ENCODE measurements at regions not wholly inside any gene's neighbourhood (a gene's known extent, or its start where the extent isn't known, plus 50 kb on each side); places are given as distances from the start of the nearest gene placed in this dataset.

- H3K4me3 ChIP-seq (ENCODE audit: low read length): no peak overlapping the region
- TF ChIP-seq CTCF (IDR thresholded peaks at IDR 0.05; ENCODE audit: insufficient read depth, low read depth, low read length, missing control alignments): no peak
- DNase-seq (ENCODE audit: low read depth): no peak
Measured at GRCh38 chr18:28778706-28779105, 601.8 kb upstream of the CDH2 start.

DNA sequence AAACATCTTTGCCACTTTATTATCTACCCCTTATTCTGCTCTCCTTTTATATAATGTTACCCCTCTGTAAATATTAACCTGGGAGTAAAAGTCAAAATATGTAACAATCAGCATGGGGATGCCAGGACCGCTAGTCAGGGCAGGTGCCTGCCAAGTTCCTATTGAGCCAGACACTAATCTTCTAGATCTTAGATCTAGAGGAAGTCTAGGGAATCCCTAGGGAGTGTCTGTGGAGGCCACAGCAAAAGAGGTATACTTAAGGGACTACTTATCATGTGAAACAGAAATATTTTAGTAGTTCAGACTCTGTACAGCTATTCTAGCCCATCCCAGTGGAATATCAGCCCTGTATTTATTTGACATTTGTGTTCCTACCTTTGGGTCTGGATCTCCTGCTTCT is 600.8 kb upstream of the CDH2 start:
- DNase-seq (ENCODE audit: low read depth): no peak
- no peak for TF ChIP-seq CTCF (IDR thresholded peaks at IDR 0.05; ENCODE audit: insufficient read depth, low read depth, low read length, missing control alignments)
- H3K4me3 ChIP-seq (ENCODE audit: low read length): no peak overlapping the region

DNA sequence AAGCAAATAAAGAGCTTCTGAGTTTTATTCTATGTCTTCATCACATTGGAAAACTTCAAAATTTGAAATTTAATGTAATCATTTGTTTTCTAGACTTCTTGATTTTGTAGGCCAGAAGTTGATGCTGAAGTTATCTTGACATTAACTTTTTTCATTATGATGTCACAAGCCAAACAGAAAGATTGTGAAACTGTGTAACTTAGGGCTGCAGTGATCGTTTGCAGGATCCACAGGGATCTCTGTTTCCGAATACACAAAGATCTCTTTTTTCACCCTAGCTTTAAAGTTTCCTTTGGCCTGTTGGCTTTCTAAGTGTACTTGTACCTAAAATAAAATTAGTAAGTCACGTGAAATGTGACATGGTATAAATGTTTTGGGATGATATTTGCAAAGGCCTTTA is 594.9 kb upstream of the CDH2 start:
- DNase-seq (ENCODE audit: low read depth): no peak
- no peak overlapping the region for H3K4me3 ChIP-seq (ENCODE audit: low read length)
- TF ChIP-seq CTCF (IDR thresholded peaks at IDR 0.05; ENCODE audit: insufficient read depth, low read depth, low read length, missing control alignments): no peak

DNA sequence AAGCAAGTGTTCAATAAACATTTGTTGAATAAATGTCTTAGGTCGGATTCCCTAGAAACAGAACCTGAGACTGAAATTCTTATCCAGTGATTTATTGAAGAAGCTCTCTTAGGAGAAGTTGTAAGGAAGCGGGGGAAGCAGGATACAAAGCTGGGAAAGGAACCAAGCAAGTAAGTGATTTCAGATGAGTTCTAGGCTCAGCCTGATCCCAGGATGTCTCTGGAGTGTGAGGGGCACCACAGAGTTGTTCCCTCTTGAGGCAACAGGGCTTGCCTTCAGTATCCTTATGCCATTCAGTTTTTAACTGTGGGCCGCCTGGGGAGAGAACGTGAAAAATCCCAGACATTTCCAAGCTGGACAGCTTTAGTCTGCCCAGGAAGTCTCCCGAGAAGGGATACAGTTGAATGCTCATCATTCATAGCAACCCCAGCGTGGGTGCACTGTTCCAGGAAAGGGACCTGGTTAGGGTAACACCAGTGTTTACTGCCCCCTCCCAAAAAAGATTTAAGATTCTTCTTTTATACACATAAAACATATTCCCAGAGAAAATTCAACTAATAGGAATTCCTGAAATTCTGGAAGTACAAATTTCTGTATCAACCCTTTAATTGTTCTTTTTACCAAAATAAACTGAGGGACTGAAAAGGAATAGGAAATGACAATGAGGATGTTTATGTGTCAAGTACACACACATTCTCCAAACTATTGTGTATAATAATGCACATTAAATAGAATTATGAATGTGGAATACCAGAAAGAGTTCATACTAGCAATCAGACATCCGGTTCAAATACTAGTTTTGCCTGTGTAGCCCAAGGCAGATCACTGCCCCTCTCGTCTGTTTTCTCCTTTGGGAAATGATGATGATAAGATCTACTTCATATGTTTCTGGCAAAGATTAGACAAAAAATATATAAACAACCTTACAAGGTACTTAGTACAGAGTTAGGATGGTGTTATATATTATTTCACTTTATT is 592.1 kb upstream of the CDH2 start:
- no peak for TF ChIP-seq CTCF (IDR thresholded peaks at IDR 0.05; ENCODE audit: insufficient read depth, low read depth, low read length, missing control alignments)
- H3K4me3 ChIP-seq (ENCODE audit: low read length): no peak overlapping the region
- no peak for DNase-seq (ENCODE audit: low read depth)

DNA sequence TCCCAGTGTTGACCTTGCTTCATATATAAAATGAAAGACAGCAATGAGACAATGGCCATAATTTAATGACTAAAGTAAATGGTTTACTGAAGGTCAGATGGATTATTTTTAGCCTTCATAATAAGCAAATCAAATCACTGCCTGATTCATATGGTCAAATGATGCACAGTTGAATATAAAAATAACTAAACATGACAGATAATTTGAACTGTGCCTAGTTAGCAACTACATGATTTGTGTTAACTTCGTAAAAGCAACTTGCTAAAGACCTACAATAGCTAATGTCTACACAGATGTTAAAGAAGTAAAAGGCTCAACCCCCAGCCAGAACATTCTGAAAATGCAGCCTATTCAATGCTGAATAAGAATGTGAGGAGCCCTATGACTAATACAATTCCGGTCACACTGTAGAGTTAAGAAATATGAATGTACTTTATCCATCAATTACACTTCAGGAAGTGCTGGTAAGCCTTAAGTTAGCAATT is 590.8 kb upstream of the CDH2 start:
- TF ChIP-seq CTCF (IDR thresholded peaks at IDR 0.05; ENCODE audit: insufficient read depth, low read depth, low read length, missing control alignments): no peak
- no peak overlapping the region for H3K4me3 ChIP-seq (ENCODE audit: low read length)
- DNase-seq (ENCODE audit: low read depth): peak; percentile 68

GRCh38 chr18:28767201-28767600 is 590.3 kb upstream of the CDH2 start:
- DNase-seq (ENCODE audit: low read depth): peak; percentile 13
- TF ChIP-seq CTCF (IDR thresholded peaks at IDR 0.05; ENCODE audit: insufficient read depth, low read depth, low read length, missing control alignments): no peak
- no peak overlapping the region for H3K4me3 ChIP-seq (ENCODE audit: low read length)
